ENCODE measurements at regions not wholly inside any gene's neighbourhood (a gene's known extent, or its start where the extent isn't known, plus 50 kb on each side); places are given as distances from the start of the nearest gene placed in this dataset.
"Not testable (repeated sequence)": the region's sequence is repeated elsewhere in the genome, so short reads cannot be mapped to it uniquely, and the experiment has no call there.

GRCh38 chr4:186826846-186827533, 103.3 kb upstream of the FAT1 start:
- no peak for TF ChIP-seq POLR2A (IDR thresholded peaks at IDR 0.05; ENCODE audit: low read depth, low read length)
- DNase-seq (ENCODE audit: insufficient read length, low spot score) (no peak), FAIRE-seq (no peak)

- TF ChIP-seq POLR2A (IDR thresholded peaks at IDR 0.05; ENCODE audit: low read depth, low read length) = no peak
- DNase-seq (ENCODE audit: insufficient read length, low spot score) = no peak
- no peak for FAIRE-seq
Measured at GRCh38 chr4:186827534-186827897, 103.9 kb upstream of the FAT1 start.

GRCh38 chr4:186829097-186829496, 105.4 kb upstream of the FAT1 start:
- FAIRE-seq (no peak), DNase-seq (ENCODE audit: insufficient read length, low spot score) (no peak)
- no peak for TF ChIP-seq POLR2A (IDR thresholded peaks at IDR 0.05; ENCODE audit: low read depth, low read length)

- DNase-seq (ENCODE audit: insufficient read length, low spot score) = no peak
- no peak for FAIRE-seq
- no peak for TF ChIP-seq POLR2A (IDR thresholded peaks at IDR 0.05; ENCODE audit: low read depth, low read length)
Measured at GRCh38 chr4:186829740-186830449, 106.2 kb upstream of the FAT1 start.

- TF ChIP-seq POLR2A (IDR thresholded peaks at IDR 0.05; ENCODE audit: low read depth, low read length) = no peak
- no peak for FAIRE-seq
- DNase-seq (ENCODE audit: insufficient read length, low spot score) = no peak
Measured at GRCh38 chr4:186831574-186831973, 107.9 kb upstream of the FAT1 start.

- FAIRE-seq (no peak), DNase-seq (ENCODE audit: insufficient read length, low spot score) (no peak)
- no peak for TF ChIP-seq POLR2A (IDR thresholded peaks at IDR 0.05; ENCODE audit: low read depth, low read length)
Measured at GRCh38 chr4:186832906-186833305, 109.2 kb upstream of the FAT1 start.

- DNase-seq (ENCODE audit: insufficient read length, low spot score); FAIRE-seq: not testable (repeated sequence)
Measured at GRCh38 chr4:186837463-186837862, 113.8 kb upstream of the FAT1 start.

- FAIRE-seq (no peak), DNase-seq (ENCODE audit: insufficient read length, low spot score) (no peak)
- no peak for TF ChIP-seq POLR2A (IDR thresholded peaks at IDR 0.05; ENCODE audit: low read depth, low read length)
Measured at GRCh38 chr4:186838295-186838694, 114.6 kb upstream of the FAT1 start.

- FAIRE-seq = no peak
- TF ChIP-seq POLR2A (IDR thresholded peaks at IDR 0.05; ENCODE audit: low read depth, low read length) = no peak
- DNase-seq (ENCODE audit: insufficient read length, low spot score) = no peak
Measured at GRCh38 chr4:186839122-186840037, 115.7 kb upstream of the FAT1 start.

- DNase-seq (ENCODE audit: insufficient read length, low spot score) = no peak
- no peak for TF ChIP-seq POLR2A (IDR thresholded peaks at IDR 0.05; ENCODE audit: low read depth, low read length)
- no peak for FAIRE-seq
Measured at GRCh38 chr4:186840222-186840701, 116.6 kb upstream of the FAT1 start.

GRCh38 chr4:186840771-186841301, 117.2 kb upstream of the FAT1 start:
- DNase-seq (ENCODE audit: insufficient read length, low spot score) (no peak), FAIRE-seq (no peak)
- no peak for TF ChIP-seq POLR2A (IDR thresholded peaks at IDR 0.05; ENCODE audit: low read depth, low read length)

- FAIRE-seq (no peak), DNase-seq (ENCODE audit: insufficient read length, low spot score) (no peak)
- no peak for TF ChIP-seq POLR2A (IDR thresholded peaks at IDR 0.05; ENCODE audit: low read depth, low read length)
Measured at GRCh38 chr4:186844059-186844681, 120.5 kb upstream of the FAT1 start.

- FAIRE-seq (peak; percentile 60), DNase-seq (ENCODE audit: insufficient read length, low spot score) (no peak)
- no peak; the same call in 1 of the 2 replicates for TF ChIP-seq POLR2A (IDR thresholded peaks at IDR 0.05; ENCODE audit: low read depth, low read length)
Measured at GRCh38 chr4:186845137-186845842, 121.6 kb upstream of the FAT1 start.
